AML-193 (cell line): ENCODE measurements at regions not wholly inside any gene's neighbourhood (a gene's known extent, or its start where the extent isn't known, plus 50 kb on each side); places are given as distances from the start of the nearest gene placed in this dataset.
A peak's percentile ranks its signal among the peaks of the same experiment; 100 is the strongest.

Experiments used
- DNase-seq, 2 experiments: peaks; one replicate each; lab custom pipeline; 2025; lab: John Stamatoyannopoulos, UW

DNA sequence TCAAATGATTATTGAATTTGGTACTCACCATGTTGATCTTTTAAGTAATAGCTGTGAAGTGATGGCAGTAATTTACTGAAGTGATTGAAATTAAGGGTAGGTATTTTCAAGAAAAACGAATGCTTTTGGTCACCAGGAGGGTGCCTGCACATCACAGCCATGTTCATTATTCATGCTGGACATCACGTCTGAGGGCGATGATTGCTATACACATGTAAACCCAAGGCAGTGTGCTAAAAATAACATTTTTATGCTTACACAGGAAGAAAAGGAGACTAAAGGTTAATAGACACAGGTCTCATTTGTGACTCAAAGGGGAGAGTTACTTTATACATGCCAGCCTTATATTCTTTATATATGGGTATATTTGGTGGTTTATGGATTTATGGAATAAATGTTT, 1146.0 kb downstream of the NLGN4X start:
- no peak for DNase-seq

DNA sequence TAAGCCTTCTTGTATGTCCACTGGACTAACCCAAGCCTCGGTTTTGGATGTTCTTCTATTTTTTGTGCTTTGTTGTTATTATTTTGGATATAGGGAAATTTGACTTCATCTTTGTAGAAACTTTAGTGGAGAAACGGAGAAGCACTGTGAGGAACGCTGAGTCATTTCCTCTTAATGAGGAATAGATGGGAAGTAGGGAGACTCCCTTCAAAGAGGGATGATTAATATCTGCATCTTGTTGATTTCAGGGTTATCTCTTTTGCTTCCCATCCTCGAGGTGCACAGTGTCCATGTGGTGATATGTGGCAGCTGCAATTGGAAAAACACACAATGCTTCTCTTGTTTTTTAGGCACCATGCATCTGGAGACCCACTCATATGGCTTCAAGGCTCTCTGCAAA, 1147.9 kb downstream of the NLGN4X start:
- DNase-seq: no peak

DNA sequence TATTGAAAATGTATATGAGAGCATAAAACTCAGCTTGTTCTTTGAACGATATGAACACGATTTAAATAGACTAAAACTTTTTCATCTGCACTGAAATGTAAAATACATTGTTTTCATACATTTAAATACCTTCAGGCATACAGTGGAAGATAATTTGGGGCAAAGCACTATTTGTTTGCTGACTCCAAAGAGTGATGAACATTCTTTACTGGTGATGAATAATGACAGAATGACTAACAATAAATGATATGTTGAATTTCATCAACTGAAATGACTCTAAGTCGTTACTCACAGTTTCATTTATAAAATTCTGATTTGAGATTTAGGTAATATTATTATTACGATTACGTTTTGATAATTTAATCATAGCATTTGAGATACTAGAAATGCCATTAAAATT, 1160.1 kb downstream of the NLGN4X start:
- DNase-seq: no peak

DNA sequence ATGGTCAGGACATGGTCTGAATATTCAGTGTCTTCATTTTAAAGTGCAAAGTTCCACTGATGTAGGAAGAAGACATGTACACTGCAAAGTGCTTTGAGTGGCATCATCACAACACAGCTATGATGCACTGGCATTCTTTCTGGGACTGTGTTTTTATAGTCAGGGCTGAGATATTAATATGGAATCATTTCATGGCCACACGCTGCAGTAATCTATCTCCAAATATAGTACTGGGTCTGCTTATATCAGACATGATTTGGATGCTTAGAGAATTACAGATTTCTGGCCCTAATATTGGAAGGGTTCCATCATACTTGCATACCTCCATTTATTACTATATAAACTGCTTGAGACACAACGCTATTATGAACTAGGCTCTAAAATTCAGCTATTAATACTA, 1170.9 kb downstream of the NLGN4X start:
- no peak for DNase-seq

DNA sequence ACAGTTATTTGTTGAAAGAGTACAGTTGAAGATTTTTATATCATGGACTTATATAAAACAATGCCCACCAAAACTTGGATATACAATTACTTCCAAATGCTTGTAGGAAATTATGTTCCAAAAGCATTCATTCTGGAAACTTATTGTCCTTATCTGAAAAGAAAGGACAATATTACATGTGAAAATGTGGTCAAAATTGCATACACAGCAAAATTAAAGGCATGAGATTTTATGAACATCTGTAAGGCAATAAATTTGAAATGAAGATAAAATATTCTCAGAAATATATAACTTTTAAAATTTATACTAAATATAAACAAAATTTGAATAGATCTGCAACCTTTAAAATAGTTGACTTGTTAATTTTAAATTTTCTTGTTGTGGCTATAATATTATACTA, 1173.8 kb downstream of the NLGN4X start:
- DNase-seq: no peak

DNA sequence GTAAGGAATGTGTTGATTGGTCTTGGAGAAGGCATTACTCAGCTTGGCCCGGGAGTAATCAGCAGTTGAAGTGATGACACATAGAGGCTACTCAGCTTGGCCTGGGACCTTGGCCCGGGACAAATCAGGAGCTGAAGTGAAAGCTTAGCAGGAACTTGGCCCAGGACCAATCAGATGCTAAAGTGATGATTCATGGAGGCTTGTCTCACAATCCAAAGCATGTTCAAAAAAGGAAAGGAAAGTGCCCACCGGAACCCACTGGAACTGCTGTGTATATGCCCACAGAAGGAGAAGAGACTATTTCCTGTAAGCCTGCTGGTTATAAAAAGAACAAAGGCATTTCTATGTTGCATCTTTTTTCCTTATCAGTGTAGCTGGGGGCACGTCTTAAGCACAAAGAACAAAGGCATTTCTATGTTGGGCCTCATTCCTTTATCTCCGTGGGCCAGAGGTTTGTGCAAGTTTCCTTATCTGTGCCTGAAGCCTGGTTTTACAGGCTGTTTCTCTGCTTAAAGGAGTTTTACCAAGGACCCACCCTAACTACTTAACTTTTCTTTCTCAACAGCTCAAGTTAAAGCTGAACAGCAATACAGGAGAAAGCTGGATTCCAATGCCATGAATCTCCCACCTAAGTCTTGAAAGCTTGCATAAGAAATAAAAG, 1176.7 kb downstream of the NLGN4X start:
- DNase-seq: no peak

DNA sequence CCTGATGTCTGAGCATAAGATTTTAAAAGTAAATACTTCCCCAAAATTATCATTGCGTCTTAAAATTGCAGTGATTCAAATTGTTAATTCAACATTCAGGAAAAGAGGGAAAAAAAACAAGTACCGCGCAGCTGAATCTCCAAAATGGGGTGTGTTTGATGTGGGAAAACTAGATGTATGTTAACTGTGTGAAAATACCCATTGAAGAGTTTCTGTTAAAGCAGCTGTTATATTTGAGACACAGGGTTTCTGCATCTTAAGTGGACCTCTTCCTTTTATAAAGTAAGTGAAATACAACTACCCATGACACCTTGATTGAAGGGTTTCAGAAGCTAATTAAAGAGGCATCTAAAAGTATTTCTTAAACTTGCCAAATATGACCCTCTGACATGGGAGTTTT, 1186.1 kb downstream of the NLGN4X start:
- DNase-seq: no peak

DNA sequence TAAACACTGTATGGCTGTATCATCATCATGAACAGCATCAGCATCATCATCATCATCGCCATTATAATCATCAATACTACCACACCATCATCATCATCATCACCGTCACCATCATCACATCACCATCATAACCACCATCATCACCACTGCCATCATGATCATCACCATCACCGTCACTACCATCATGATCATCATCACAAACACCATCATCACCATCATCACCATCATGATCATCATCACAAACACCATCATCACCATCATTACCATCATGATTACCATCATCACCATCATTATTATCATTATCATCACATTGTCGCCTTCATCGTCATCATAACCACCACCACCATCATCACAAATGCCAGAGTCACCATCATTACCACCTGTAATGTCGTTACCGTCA, 1196.9 kb downstream of the NLGN4X start:
- no peak for DNase-seq

DNA sequence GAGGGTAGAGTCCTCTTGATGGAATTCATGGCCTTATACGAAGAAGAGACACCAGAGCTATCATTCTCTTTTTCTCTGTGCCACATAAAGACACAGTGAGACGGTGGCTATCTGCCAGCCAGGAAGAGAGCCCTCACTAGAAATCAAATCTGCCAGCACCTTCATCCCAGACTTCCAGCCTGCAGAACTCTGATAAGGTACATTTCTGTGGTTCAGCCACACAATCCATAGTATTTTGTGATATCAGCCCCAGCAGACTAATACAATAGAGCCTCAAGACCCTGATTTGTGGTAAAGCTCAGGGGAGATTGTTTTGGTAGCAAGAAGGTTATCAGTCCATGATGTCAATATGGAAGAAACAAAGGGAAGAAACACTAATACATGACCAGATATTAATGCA, 1213.2 kb downstream of the NLGN4X start:
- no peak for DNase-seq

DNA sequence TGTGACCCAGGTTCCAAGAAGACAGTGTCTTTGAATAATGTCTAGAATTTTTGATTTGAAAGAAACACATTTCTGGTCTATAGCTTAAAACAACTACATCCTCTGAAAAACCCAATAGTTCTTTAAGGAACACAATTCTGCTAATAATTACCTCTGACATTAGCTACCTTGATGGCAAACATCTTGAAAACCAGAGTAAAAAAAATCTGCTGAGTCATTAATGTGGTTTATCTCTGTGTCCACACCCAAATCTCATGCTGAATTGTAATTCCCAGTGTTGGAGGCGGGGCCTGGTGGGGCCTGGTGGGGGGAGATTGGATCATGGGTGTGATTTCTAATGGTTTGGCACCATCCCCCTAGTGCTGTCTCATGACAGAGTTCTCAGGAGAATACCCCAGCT, 1233.8 kb downstream of the NLGN4X start:
- no peak for DNase-seq

DNA sequence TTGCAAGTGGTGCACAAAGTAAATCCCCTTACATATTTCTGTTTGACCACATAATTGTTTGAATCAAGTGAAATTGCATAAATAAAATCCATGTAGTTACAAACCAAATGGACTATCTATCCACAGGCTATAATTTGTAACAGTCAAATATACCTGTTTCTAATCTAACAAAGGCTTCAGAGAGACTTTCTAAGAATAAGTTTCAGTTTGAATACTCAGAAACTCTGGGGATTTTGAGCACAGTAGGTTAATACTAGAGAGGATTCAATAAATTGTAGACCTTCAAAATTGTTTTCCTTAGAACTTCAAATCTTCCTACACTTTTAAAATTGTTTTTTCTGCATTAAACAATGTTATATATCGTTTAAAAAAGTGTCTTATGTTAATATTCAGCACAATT, 1250.1 kb downstream of the NLGN4X start:
- DNase-seq: no peak

DNA sequence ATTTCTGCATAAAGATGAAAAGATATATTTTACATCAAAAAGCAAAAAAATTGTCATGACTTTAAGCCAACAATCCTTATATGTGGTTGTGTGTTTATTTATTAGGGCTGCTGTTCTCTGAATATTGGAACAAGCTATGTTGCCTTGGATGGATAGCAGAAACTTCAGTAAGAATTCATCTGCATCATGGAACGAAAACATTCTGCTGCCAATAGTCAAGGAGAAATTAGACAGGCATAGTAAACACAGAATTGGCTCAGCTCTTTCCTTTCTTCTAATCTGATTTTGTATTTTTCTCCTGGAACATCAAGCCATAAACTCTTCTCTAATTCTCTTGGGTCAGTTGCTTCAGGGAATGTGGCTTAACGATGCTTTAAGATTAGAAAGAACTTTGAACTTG, 1257.0 kb downstream of the NLGN4X start:
- DNase-seq: no peak

DNA sequence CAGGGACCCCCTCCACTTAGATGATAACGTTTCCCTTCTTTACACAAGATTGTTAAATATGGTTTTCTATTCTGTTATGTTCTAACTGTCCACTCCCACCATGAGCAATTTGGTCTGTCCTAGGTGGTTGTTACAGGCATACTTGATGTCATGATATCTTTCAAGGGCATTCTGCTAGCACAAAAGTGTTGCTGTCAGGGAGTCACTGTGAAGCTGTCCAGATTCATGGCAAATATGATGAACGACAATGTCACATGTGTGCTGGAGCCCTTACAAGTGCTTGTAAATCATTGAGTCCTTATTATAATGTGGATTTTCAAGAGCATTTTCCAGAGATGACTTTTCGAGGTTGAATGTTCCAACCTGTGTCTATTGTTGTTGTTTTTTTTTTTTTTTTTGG, 1250.7 kb upstream of the PRKX start:
- no peak for DNase-seq

DNA sequence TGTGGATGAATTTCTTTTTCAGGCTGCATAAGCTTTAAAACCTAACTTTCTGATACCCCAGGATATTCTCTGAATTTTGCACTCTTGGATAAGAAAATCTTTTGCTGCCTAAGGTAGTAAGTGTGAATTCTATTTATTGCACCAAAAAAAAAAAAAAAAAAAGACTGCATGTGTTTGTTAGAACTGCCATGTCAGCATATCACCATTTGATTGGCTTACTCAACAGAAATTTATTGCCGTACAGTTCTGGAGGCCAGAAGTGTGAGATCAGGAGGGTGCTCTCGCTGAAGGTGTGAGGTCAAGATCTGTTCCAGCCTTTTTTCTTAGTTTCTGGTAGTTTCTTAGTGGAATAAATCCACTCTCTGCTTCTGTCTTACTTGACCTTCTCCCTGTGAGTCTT, 1250.0 kb upstream of the PRKX start:
- DNase-seq: no peak

DNA sequence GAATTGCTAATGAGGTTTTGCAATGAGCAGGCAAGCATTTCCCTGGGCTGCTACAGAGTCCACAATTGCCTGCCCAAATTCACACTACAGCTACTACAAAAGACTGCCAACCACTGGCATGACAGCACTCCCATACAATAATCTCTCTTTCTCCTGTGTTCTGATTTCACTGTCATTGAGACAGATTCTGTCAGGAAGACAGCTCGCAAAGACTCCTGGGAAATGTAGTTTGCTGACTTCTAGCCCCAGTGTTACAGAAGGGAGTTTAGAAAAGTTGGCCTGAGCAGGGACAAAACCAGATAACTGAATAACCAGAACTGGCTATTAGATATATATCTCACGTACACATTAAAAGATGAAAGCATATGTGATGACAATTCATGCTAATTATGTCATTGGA, 1231.3 kb upstream of the PRKX start:
- no peak for DNase-seq

DNA sequence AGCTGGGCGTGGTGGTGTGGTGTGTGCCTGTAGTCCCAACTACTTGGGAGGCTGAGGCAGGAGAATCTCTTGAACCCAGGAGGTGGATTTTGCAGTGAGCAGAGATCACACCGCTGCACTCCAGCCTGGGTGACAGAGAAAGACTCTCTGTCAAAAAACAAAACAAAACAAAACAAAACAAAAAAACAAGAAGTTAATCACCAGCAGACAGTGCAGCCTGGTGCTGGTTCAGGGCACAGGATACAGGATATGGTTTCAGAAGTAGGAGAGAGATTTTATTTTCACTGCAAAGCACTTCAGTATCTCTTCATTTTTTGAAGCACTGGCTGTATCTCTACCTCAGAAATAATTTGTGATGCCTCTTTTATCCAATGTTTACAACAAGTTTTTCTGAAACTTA, 1222.9 kb upstream of the PRKX start:
- DNase-seq: no peak

DNA sequence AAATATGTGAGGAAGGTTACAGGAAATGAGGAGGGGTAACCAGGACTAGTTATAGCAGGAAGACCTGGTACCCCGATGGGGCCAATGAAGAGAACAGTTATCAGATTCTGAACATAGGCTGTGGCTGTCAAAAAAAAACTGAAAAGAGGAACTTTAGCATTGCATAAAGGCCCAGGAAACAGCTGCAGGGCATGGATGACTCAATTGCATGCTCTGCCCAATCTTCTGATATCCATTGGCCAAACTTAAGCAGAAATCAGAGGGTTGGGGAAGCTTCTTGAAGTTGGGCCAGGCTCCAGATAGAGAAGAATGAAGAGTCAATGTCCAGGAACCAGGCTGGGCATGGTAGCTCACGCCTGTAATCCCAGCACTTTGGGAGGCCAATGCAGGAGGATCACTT, 1222.4 kb upstream of the PRKX start:
- peak; percentile 80 to 83 for DNase-seq

DNA sequence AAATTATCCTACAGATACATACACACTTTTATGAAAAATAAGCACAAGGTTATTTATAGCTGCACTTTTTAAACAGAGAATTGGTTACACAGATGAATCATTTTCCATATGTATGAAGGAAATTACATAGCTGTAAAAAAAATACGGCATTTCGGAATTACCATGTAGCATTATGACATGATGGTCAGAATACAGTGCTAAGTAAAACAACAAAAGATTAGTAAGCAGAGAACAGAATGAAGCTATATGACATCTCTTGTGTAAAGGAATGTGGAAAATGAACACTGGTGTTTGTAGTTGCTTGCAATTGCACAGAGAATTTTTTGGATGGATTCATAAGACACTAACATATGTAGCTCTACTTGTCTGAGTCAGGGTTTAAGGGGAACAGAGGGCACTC, 1222.0 kb upstream of the PRKX start:
- no peak for DNase-seq

DNA sequence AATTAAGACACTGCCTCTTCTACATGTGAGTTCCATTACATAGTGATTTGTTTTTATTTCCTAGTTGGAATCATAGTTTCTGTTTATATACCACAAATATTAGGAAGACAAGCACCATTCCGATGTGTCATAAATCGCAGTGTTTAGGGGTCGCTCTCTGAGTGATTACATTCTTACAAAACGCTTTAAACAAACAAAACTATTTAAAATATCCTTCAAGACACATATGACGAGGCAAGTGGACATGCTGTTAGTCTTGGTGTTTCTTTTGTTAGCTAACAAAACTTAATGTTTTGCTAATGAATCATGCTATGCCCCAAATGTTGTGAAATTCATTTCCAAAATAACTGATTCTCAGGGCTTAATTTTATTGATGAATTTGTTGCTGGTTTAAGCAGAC, 1219.3 kb upstream of the PRKX start:
- no peak for DNase-seq

DNA sequence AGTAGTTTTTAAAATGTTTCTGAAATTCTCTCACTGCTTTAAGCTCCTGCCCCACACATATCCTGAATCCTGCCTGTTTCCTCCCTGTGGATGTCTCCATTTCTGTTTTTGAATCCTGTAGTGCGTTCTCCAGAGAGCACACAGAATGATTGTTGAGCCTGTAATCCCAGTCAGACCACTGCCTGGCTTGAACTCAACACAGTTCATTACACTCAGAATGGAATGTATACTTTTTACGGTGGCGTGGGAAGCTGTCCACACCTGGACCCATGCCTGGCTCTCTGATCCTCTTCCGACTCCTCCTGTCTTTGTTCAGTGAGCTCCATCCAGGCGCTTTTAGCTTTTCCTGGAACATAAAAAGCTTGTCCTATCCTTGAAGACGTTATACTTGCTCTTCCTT, 1217.0 kb upstream of the PRKX start:
- DNase-seq: no peak

DNA sequence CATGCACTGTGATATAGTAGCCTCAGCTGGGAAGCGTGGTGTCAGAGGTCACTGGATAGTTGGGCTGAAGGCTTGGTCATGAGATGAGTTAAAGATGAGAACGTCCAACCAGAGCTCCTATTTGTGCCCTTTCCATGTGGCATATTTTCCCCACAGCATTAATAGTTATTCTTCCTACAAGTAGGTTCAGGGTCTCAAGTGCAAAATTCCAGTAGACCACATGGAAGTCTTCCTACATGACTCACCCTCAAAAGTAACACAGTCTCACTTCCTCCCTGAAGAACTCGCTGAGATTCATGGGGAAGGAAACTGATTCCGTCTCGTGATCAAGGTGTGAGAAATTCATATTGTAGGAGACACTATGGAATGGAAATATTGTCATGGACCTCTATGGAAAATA, 1212.5 kb upstream of the PRKX start:
- DNase-seq: no peak

DNA sequence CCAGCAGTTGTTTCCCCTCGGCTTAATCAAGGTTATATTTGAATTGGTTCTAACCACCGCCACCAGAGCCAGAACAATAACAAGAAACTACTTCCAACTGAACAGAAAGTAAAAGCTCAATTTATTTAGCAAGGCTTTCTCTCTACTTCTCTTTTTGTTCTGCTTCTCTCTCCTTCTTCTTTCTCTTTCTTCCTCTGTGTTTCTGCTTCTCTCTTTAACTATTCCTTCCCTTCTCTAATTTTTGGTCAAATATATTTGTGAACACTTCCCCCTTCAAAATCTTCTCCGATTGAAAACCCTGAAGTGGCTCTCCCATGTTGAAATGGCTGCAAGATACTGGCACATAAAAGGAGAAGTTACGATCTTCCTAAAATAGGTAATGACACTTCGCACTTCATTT, 1195.9 kb upstream of the PRKX start:
- peak in 1 of 2 experiments; percentile 22 for DNase-seq

DNA sequence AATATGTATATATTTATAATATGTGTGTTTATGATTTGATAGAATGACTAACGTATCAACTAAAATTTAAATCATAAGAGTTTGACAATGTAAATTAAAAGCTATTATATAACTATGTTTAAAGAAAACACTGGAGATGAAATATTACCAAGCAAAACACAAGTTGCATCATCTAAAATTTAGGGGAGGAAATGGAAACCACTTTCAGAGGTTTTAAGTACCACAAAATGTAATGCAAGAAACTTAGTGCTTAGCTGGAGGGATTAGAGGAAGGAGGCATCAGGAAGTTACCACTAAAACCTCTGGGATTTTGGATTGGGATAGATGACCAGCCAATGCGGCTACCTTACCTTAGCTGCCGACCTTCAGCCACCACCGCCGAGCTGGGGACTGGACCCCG, 1192.1 kb upstream of the PRKX start:
- DNase-seq: peak; percentile 4 to 19

DNA sequence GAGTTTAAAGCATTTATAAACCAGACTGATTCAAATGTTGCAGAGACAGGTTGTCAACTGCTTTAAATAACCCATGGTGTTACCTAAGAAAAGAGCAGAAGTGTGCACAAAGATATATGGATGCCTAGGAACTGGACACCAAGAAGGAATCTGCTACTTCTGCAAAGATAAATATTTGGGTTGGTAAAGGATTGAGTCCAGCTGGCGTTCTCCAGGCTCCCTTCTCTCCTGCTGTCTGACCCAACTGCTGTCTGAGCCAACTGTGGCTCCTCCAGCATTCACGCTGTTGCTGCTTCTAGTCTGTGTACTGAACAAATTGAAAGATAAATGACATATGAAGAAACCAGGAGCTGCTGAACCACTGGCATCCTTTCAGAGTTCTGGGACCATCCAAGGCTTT, 1167.8 kb upstream of the PRKX start:
- DNase-seq: no peak

DNA sequence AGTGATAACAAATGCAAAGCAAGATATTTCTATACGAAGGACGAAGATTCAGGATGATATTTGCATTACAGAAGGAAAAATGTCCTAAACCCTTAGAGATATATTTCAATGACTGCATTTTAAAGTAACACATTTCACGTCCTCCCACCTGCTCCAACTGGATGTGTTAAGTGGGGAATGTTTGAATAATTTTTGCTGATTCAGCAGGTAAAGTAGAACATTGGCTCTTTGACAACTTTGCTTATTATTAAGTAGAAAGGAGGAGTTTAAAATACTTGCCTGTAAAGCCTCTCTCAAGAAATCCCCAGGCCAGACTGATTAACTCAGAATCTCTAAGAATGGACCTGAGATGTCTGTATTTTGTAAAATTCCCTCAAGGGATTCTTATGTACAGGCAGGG, 1165.2 kb upstream of the PRKX start:
- DNase-seq: no peak
